GM21526 (cell line): ENCODE measurements at regions not wholly inside any gene's neighbourhood (a gene's known extent, or its start where the extent isn't known, plus 50 kb on each side); places are given as distances from the start of the nearest gene placed in this dataset.
"Not testable (repeated sequence)": the region's sequence is repeated elsewhere in the genome, so short reads cannot be mapped to it uniquely, and the experiment has no call there.

Experiments used
- ATAC-seq: cut with Tn5 transposase; IDR thresholded peaks from one replicate; pipeline ENCODE4 v1.9.1; 2021; ENCODE audit warnings: moderate library complexity; ENCODE audit not compliant: unreplicated experiment, low FRiP score

DNA sequence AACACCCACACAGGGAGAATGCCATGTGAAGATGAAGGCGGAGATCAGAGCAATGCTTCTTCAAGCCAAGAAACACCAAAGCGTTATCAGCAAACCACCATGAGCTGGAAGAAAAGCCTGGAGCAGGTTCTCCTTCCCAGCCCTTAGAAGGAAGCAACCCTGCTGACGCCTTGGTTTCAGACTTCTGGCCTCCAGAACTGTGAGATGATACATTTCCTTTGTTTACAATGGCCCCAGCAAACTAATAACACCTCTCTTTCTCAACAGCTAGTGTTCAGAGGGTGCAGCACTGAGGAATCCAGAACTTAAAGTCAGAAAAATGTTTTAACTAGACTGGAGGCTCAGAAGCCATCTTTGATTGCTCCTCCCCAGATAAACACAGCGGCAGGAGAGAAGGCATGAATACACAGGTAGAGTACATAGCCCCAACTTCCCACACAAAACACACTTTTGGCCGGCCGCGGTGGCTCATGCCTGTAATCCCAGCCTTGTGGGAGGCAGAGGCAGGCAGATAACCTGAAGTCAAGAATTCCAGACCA is 132.4 kb upstream of the LPP start:
- no peak for ATAC-seq

GRCh38 chr3:188022902-188023301 is 131.1 kb upstream of the LPP start:
- ATAC-seq, result not testable (repeated sequence)

- ATAC-seq, result no peak
These were observed 128.4 kb upstream of the LPP start for GRCh38 chr3:188025555-188025954.

DNA sequence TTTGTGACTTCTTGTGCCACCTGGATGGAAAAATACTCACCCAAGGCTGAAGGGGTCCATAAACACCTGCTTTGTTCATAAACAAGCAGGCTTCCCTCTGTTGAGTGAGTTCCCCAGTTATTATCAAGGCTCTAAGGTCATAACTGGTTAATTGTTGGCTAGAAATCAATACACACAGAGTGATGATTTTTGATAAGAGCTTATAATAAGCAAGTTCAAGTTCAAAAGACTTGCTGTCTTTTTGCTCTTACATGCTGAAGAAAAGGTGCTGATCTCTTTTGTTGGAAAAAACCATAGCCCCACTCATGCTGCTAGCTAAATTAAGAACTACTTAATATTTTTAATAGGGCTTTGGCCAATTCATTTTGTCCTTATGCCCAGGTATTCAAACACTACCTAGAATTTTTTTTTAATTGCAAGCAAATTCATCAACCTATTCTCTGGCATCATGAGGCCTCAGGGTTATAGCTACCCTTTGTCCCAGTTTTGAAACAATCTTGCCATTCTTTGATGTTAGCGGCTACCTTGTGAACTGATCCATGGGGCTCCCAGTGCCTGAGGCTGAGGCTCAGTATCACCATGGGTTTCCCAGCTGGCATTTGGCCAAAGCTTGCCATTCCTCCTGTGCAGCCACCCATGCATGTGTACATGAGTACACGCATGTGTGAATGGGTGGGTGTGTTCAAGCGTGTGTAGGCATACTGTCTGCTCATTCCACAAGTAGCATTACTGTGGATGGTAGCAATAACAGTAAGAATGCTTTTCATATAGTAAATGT is 127.6 kb upstream of the LPP start:
- ATAC-seq, result no peak

- ATAC-seq, result no peak
These were observed 122.8 kb upstream of the LPP start for GRCh38 chr3:188031121-188031520.

- ATAC-seq, result no peak
These were observed 119.0 kb upstream of the LPP start for GRCh38 chr3:188034989-188035388.

GRCh38 chr3:188036375-188037194 is 117.4 kb upstream of the LPP start:
- ATAC-seq, result no peak

- no peak for ATAC-seq
These were observed 116.7 kb upstream of the LPP start for GRCh38 chr3:188037195-188037718.

DNA sequence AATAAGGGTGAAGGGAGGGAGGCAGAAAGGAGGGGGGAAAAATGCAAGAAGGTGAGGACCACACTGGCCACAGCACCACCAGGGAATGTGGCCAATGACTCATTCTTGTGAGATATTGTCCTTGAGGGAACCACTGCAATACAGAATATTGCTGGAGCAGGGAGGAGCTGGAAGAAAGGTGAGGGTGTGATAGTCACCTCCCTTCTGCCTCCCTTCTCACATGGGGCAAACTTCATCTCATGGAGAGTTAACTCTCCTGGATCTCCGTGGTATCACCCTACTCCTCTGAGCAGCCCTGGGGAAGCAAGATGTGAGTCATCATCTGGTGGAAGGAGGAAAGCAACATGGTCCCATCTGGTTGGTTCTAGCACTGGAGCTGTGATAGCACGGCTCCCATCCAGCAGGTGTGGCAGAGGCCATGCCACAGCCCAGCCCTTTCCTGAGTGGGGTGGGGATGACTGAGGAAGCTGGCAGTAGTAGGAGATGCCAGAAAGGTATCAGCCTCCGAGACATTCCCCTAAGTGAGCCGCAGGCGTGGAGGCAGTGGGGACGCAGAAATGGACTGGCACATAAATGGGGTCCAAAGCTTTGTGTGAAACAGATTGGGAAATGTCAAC is 115.9 kb upstream of the LPP start:
- no peak for ATAC-seq

- no peak for ATAC-seq
These were observed 112.8 kb upstream of the LPP start for GRCh38 chr3:188041193-188041592.

DNA sequence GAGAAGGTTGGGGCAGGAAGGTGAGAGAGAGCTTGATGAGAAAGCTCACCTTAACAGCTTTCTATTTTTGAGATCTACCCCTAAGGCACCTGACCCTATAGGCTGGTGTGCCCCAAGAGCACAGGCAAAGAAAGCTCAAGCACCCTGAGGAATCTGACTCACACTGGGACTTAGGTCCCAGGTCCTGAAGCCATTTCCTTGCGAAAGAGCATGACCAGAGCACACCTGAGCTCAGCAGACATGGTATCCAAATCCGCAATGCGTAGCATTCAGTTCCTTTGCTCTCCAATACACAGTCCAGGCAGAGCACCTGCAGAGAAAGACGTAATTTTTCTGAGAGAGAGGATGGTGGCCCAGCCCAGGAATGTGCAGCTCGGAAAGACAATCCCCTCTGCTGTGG is 112.1 kb upstream of the LPP start:
- ATAC-seq, result no peak

- ATAC-seq, result no peak
These were observed 111.5 kb upstream of the LPP start for GRCh38 chr3:188042466-188042865.

DNA sequence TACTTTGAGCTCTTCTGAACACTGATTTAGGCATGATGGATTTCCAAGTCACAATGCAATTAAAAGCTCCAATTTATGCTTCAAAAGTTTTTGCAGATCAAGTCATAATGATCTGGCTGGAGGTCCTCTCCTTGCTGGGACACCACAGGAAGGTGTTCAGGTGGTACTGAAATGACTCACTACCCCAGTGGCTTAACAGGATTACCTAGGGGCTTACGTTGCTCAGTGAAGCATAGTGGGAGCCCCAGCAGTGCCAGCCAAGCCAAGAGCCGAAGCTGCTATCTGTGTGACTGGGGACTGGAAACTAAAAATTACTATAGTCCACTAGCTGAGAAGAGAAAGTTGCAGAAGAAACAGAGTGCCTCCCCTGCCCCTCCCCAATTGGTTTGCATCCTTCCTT is 110.1 kb upstream of the LPP start:
- no peak for ATAC-seq

DNA sequence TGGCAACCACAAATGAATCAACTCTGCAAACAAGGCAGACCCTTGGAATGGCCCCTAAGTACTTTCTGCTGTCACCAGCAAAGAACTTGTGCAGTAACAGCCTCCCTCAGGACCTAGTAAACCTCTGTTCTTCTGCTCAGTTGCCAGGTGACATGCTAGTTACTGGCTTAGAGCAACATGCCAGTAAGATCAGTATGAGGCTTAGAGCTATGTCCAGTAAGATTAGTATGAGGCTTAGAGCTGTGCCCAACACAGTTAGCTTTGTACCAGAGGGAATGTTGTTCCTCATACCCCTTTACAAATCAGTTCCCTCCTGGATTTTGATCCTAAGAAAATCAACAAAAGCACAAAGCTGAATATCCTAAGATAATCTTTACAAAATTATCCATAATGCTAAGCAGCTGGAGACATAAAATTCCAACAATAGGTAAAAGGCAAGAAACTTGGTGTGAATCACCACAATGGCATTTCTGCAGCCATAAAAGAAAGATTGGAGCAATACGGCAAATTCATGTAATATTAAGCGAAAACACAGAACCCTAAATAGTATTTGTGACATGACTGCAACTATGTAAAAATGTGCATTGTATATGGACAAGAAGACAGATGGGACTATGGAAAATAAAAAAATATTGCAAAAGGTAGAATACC is 107.3 kb upstream of the LPP start:
- no peak for ATAC-seq

DNA sequence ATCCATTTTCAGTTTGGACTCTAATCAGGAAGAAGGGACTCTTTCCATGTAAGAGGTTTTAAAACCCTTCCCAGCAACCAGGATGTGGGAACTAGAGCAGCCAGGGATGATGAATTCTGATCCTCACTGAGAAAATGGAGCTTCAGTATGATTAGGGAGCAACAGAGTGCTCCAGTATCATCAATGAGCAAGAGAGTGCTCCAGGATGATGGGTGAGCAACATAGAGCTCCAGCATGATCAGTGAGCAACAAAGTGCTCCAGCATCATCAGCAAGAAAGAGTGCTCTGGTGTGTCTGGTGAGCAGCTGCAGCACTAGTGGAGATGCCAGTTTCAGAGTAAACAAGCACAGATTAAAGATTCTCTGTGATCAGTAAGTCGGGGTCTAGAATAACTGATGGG is 106.4 kb upstream of the LPP start:
- ATAC-seq, result no peak

DNA sequence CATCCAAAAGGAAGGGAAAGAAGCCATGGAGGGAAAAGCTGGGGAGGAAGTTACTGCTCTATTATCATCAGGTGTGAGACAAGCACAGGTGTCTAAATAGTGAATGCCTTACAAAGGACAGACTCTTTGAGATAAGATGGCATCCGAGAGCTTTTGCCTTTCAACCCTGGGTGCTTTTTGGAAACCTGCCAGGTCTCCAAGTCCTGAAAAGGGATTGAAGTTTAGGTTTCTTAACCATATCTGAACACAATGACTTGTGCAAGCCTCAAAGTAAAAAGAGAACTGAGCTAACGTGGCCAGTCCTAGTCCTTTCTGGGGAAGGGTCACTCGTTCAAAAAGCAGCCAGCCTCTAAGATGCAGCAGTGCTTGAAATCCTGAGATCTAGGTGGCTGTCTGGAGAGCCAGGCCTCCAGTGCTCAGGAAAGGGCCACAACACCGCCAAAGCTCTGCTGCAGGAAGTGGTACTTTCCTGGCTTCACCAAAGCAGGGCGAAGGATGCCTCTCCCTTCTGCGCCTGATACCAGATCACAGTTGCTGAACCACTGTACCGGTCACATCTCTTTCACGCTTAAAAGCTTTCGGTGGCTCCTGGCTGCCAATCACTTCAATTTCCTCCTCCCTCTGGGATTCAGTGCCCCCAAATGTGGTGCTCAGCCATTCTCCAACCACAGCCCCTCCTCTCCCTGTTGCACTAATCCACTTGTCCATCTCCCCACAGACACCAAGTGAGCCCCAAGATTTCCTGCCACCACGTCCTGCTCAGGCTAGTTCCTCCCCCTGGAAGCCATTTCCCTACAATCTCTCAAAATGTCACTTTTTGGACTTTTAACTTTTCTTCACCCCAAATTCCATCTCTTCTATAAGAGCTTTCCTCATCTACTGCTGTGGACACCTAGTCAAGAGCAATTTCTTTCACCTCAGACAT is 104.1 kb upstream of the LPP start:
- no peak for ATAC-seq

- ATAC-seq, result no peak
These were observed 102.2 kb upstream of the LPP start for GRCh38 chr3:188051801-188052168.

GRCh38 chr3:188052169-188053035 is 101.6 kb upstream of the LPP start:
- no peak for ATAC-seq

DNA sequence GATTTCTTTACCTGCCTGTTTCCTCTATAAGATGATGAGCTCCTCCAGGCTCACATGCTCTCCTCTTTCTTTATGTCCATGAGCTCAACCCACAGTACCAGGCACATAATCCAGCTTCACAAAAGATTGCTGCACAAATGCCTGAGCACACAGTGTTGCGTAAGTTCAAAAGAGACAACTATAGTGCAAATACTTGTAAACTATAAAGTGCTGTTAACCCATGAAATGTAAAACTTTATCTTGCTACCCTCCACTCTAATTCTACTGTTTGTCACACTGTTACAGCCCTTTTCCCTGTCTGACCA is 101.0 kb upstream of the LPP start:
- ATAC-seq, result no peak
